ENCODE measurements at regions not wholly inside any gene's neighbourhood (a gene's known extent, or its start where the extent isn't known, plus 50 kb on each side); places are given as distances from the start of the nearest gene placed in this dataset. TPM values are rescaled to one million over a fixed set of nuclear protein-coding genes. Genes with fewer than 3 reads are reported as not detected.

- DNase-seq (no peak), ATAC-seq (no peak)
- H3K4me1 Mint-ChIP-seq = no peaks in the 10 kb centered on the region
- no peak overlapping the region for H3K4me3 Mint-ChIP-seq
- CTCF ChIA-PET = no interaction called here
- H3K9me3 Mint-ChIP-seq (ENCODE audit: low read depth) = no peaks in the 10 kb centered on the region
- H3K27me3 Mint-ChIP-seq = peaks cover 26% of the 10 kb centered on the region
- no peak overlapping the region for H3K27ac Mint-ChIP-seq
- no peaks in the 10 kb centered on the region for H3K36me3 Mint-ChIP-seq
Observed at GRCh38 chr12:66032739-66033138, 97.8 kb downstream of the LLPH start.

DNA sequence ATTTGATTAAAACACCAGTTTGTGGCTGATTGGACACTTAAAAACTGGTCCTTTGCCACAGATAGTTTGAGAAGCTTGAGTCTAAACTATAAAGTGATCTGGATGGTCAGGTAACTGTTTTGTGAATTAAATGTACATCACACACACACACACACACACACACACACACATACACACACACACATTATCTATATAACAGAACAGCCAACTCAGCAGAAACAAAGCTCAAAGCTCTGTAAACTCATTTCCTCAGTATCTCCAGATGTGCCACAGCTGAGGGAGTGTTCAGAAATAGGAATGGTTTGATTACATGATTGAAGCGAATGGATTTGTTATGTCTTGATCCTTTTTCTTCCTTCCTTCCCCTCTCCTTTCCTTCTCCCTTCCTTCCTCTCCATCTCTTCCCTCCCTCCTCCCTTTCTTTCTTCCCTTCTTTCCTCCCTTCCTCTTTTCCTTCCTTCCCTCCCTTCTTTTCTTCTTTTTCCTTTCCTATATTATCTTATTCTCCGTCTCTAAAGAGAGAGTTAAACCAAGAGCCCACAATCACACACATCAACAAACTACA is 100.3 kb downstream of the LLPH start:
- ATAC-seq (no peak), DNase-seq (no peak)
- no peaks in the 10 kb centered on the region for H3K36me3 Mint-ChIP-seq
- CTCF ChIA-PET = no interaction called here
- H3K27ac Mint-ChIP-seq = no peak overlapping the region
- H3K27me3 Mint-ChIP-seq = peaks cover 26% of the 10 kb centered on the region
- no peak overlapping the region for H3K4me3 Mint-ChIP-seq
- no peaks in the 10 kb centered on the region for H3K9me3 Mint-ChIP-seq (ENCODE audit: low read depth)
- H3K4me1 Mint-ChIP-seq = no peaks in the 10 kb centered on the region

- CTCF ChIA-PET = no interaction called here
- Mint-ChIP-seq H3K4me1 (no peaks in the 10 kb centered on the region), H3K27ac (no peak overlapping the region), H3K4me3 (no peak overlapping the region), H3K9me3 (ENCODE audit: low read depth) (no peaks in the 10 kb centered on the region), H3K36me3 (no peaks in the 10 kb centered on the region), H3K27me3 (peaks cover 24% of the 10 kb centered on the region)
- no peak for ATAC-seq
- no peak for DNase-seq
Observed at GRCh38 chr12:66028390-66028789, 102.2 kb downstream of the LLPH start.

- CTCF ChIA-PET = no interaction called here
- DNase-seq (no peak), ATAC-seq (no peak)
- Mint-ChIP-seq H3K27me3 (peaks cover 8% of the 10 kb centered on the region), H3K36me3 (no peaks in the 10 kb centered on the region), H3K27ac (no peak overlapping the region), H3K4me3 (no peak overlapping the region), H3K9me3 (ENCODE audit: low read depth) (no peaks in the 10 kb centered on the region), H3K4me1 (no peaks in the 10 kb centered on the region)
Observed at GRCh38 chr12:66025477-66025876, 105.1 kb downstream of the LLPH start.

- Mint-ChIP-seq H3K4me3 (no peak overlapping the region), H3K27ac (no peak overlapping the region), H3K27me3 (peaks cover 8% of the 10 kb centered on the region), H3K36me3 (no peaks in the 10 kb centered on the region), H3K9me3 (ENCODE audit: low read depth) (no peaks in the 10 kb centered on the region), H3K4me1 (no peaks in the 10 kb centered on the region)
- DNase-seq = no peak
- ATAC-seq = no peak
- CTCF ChIA-PET = no interaction called here
Observed at GRCh38 chr12:66024949-66025348, 105.6 kb downstream of the LLPH start.

- H3K36me3 Mint-ChIP-seq = no peaks in the 10 kb centered on the region
- peaks cover 4% of the 10 kb centered on the region for H3K27me3 Mint-ChIP-seq
- no peaks in the 10 kb centered on the region for H3K9me3 Mint-ChIP-seq (ENCODE audit: low read depth)
- no peaks in the 10 kb centered on the region for H3K4me1 Mint-ChIP-seq
- ATAC-seq (no peak), DNase-seq (no peak)
- H3K27ac Mint-ChIP-seq = no peak overlapping the region
- H3K4me3 Mint-ChIP-seq = no peak overlapping the region
- CTCF ChIA-PET = no interaction called here
Observed at GRCh38 chr12:66020481-66020880, 110.1 kb downstream of the LLPH start.

GRCh38 chr12:66017736-66018135 is 112.8 kb downstream of the LLPH start:
- H3K4me3 Mint-ChIP-seq = no peak overlapping the region
- no peaks in the 10 kb centered on the region for H3K4me1 Mint-ChIP-seq
- H3K27ac Mint-ChIP-seq = no peak overlapping the region
- CTCF ChIA-PET = no interaction called here
- H3K36me3 Mint-ChIP-seq = no peaks in the 10 kb centered on the region
- no peaks in the 10 kb centered on the region for H3K9me3 Mint-ChIP-seq (ENCODE audit: low read depth)
- no peak for ATAC-seq
- H3K27me3 Mint-ChIP-seq = peaks cover 8% of the 10 kb centered on the region
- DNase-seq = no peak

Small RNAs in the stretch of these regions (microRNA-seq; reads per million reads assigned to microRNA genes)
- gene MIR6074 = not detected

Data from activated CD8-positive, alpha-beta memory T cell treated with anti-CD3 and anti-CD28 coated beads, Interleukin-2, amount 10 ng/mL, durations not matched to agents 7 days and 5 days (primary cell).